IMR-90 (cell line): ENCODE measurements at regions not wholly inside any gene's neighbourhood (a gene's known extent, or its start where the extent isn't known, plus 50 kb on each side); places are given as distances from the start of the nearest gene placed in this dataset.
A peak's percentile ranks its signal among the peaks of the same experiment; 100 is the strongest.

Experiments
- ATAC-seq: fragments of 200-7000 bp; cut with Tn5 transposase; 2 replicates; pipeline ENCODE4 v1.9.1; 2020; ENCODE audit warnings: low read depth, mild to moderate bottlenecking, moderate library complexity
- BruUV-seq: library from RNA; stranded (reverse); fragments of 400-500 nt; replicated peaks from 2 replicates; lab custom pipeline; 2021; lab: Mats Ljungman, UMichigan
- CTCF ChIA-PET: fragments of 300-600 bp; formaldehyde crosslinking; extraction: SDS; loops from one replicate; lab custom pipeline; 2021; ENCODE audit warnings: antibody characterized with exemption; lab: Yijun Ruan, JAX
- POLR2A ChIA-PET: fragments of 300-600 bp; sonication (Branson Sonifier 250); formaldehyde crosslinking; loops from one replicate; lab custom pipeline; 2022; ENCODE audit warnings: antibody characterized with exemption; ENCODE audit not compliant: unreplicated experiment; lab: Charles Lee
- DNase-seq: peaks from one replicate; pipeline ENCODE4 v3.0.0; 2013
- H2AFZ ChIP-seq: replicated peaks from 2 replicates; pipeline ENCODE3; 2013; ENCODE audit warnings: low read length, mild to moderate bottlenecking; ENCODE audit not compliant: poor library complexity
- H2AK5ac ChIP-seq: 2 replicates; pipeline ENCODE4 v1.6.1; 2013; ENCODE audit warnings: low read depth, low read length, inconsistent platforms
- H2AK9ac ChIP-seq: replicated peaks from 2 replicates; pipeline ENCODE3; 2013; ENCODE audit warnings: mild to moderate bottlenecking, low read depth, low read length, moderate library complexity; ENCODE audit not compliant: poor library complexity
- H2BK120ac ChIP-seq: 2 replicates; pipeline ENCODE4 v1.6.1; 2013; ENCODE audit warnings: low read depth, low read length, inconsistent platforms
- H2BK15ac ChIP-seq: 3 replicates; pipeline ENCODE4 v1.6.1; 2013; ENCODE audit warnings: low read depth, low read length, inconsistent platforms
- H2BK20ac ChIP-seq: 2 replicates; pipeline ENCODE4 v1.6.1; 2013; ENCODE audit warnings: low read depth, mild to moderate bottlenecking, inconsistent platforms, low read length, moderate library complexity
- H2BK5ac ChIP-seq: 2 replicates; pipeline ENCODE4 v1.6.1; 2013; ENCODE audit warnings: mild to moderate bottlenecking, low read depth, low read length, inconsistent platforms; ENCODE audit not compliant: poor library complexity, severe bottlenecking
- H3K14ac ChIP-seq: replicated peaks from 2 replicates; pipeline ENCODE4 v1.6.1; 2013; ENCODE audit warnings: low read depth, low read length, inconsistent platforms
- H3K18ac ChIP-seq: 2 replicates; pipeline ENCODE4 v1.6.1; 2013; ENCODE audit warnings: low read depth, low read length, control low read depth
- H3K23ac ChIP-seq: 2 replicates; pipeline ENCODE4 v1.6.1; 2013; ENCODE audit warnings: low read depth, low read length, inconsistent platforms
- H3K27ac ChIP-seq: 2 replicates; pipeline ENCODE4 v1.5.1; 2013; ENCODE audit warnings: mild to moderate bottlenecking, control low read depth, low read length; ENCODE audit not compliant: insufficient read depth
- H3K27me3 ChIP-seq: 2 replicates; pipeline ENCODE4 v1.6.1; 2013; ENCODE audit warnings: low read length; ENCODE audit not compliant: control insufficient read depth, insufficient read depth
- H3K36me3 ChIP-seq: 2 replicates; pipeline ENCODE4 v1.6.1; 2013; ENCODE audit warnings: low read length, mixed read lengths; ENCODE audit not compliant: control insufficient read depth, insufficient read depth
- H3K4ac ChIP-seq: 2 replicates; pipeline ENCODE4 v1.6.1; 2013; ENCODE audit warnings: low read depth, low read length, inconsistent platforms
- H3K4me1 ChIP-seq: 2 replicates; pipeline ENCODE4 v1.6.1; 2013; ENCODE audit warnings: low read length, mixed read lengths; ENCODE audit not compliant: control insufficient read depth, insufficient read depth
- H3K4me2 ChIP-seq: 2 replicates; pipeline ENCODE4 v1.6.1; 2013; ENCODE audit warnings: low read depth, mild to moderate bottlenecking, control low read depth, low read length, moderate library complexity
- H3K4me3 ChIP-seq: 2 replicates; pipeline ENCODE4 v1.5.1; 2013; ENCODE audit warnings: low read depth, mild to moderate bottlenecking, control low read depth, low read length, moderate library complexity; ENCODE audit not compliant: insufficient read depth
- H3K56ac ChIP-seq: 2 replicates; pipeline ENCODE4 v1.6.1; 2013; ENCODE audit warnings: low read length, inconsistent platforms; ENCODE audit not compliant: insufficient read depth; ENCODE audit errors: extremely low read depth
- H3K79me1 ChIP-seq, 2 experiments: 2 replicates each; pipeline ENCODE4 v1.6.1; 2013; ENCODE audit warnings: low read length in 2 of 2, inconsistent platforms in 1 of 2, low read depth in 1 of 2
- H3K9ac ChIP-seq: 2 replicates; pipeline ENCODE4 v1.6.1; 2013; ENCODE audit warnings: low read depth, low read length, control low read depth
- H3K9me1 ChIP-seq: 2 replicates; pipeline ENCODE4 v1.6.1; 2013; ENCODE audit warnings: low read length, inconsistent platforms; ENCODE audit not compliant: insufficient read depth
- H3K9me3 ChIP-seq: 2 replicates; pipeline ENCODE4 v1.6.1; 2013; ENCODE audit warnings: low read length; ENCODE audit not compliant: control insufficient read depth, insufficient read depth
- H4K20me1 ChIP-seq: 2 replicates; pipeline ENCODE4 v1.6.1; 2013; ENCODE audit warnings: low read length, inconsistent platforms; ENCODE audit not compliant: insufficient read depth
- H4K5ac ChIP-seq: 2 replicates; pipeline ENCODE4 v1.6.1; 2013; ENCODE audit warnings: mild to moderate bottlenecking, low read depth, low read length, control low read depth
- H4K8ac ChIP-seq, 2 experiments: 2 replicates each; pipeline ENCODE4 v1.6.1; 2013; ENCODE audit warnings: low read depth in 2 of 2, low read length in 2 of 2, control low read depth in 1 of 2, inconsistent platforms in 1 of 2
- H4K91ac ChIP-seq: 2 replicates; pipeline ENCODE4 v1.6.1; 2013; ENCODE audit warnings: low read depth, low read length, inconsistent platforms; ENCODE audit not compliant: insufficient read depth
- BHLHE40 ChIP-seq: fragments of 150-350 bp; IDR thresholded peaks from 2 replicates; pipeline ENCODE4 v1.6.1; 2016; ENCODE audit warnings: mild to moderate bottlenecking, low read depth, low read length
- CEBPB ChIP-seq: IDR thresholded peaks from 2 replicates; pipeline ENCODE4 v1.6.1; 2012; ENCODE audit warnings: low read depth, low read length, improper control_type of control experiment
- CHD1 ChIP-seq: IDR thresholded peaks from 2 replicates; pipeline ENCODE4 v1.6.1; 2012; ENCODE audit warnings: low read depth, low read length, improper control_type of control experiment
- CTCF ChIP-seq: conservative IDR thresholded peaks from 2 replicates; pipeline ENCODE4 v1.5.1; 2012; ENCODE audit warnings: mild to moderate bottlenecking, low read depth, low read length, improper control_type of control experiment
- FOS ChIP-seq: fragments of 150-350 bp; IDR thresholded peaks from 2 replicates; pipeline ENCODE4 v1.6.1; 2016; ENCODE audit warnings: low read depth, low read length
- MAFK ChIP-seq: IDR thresholded peaks from 2 replicates; pipeline ENCODE4 v1.6.1; 2012; ENCODE audit warnings: low read depth, low read length, improper control_type of control experiment
- MAZ ChIP-seq: IDR thresholded peaks from 2 replicates; pipeline ENCODE4 v1.6.1; 2012; ENCODE audit warnings: low read depth, mild to moderate bottlenecking, low read length, improper control_type of control experiment, moderate library complexity, borderline replicate concordance
- NFE2L2 ChIP-seq: fragments of 150-350 bp; IDR thresholded peaks from 2 replicates; pipeline ENCODE4 v1.6.1; 2016; ENCODE audit warnings: low read depth, mild to moderate bottlenecking, low read length
- POLR2A ChIP-seq: IDR thresholded peaks from 2 replicates; pipeline ENCODE4 v1.6.1; 2012; ENCODE audit warnings: mild to moderate bottlenecking, low read depth, low read length
- RAD21 ChIP-seq: IDR thresholded peaks from 2 replicates; pipeline ENCODE4 v1.6.1; 2012; ENCODE audit warnings: low read length, improper control_type of control experiment
- RCOR1 ChIP-seq: IDR thresholded peaks from 2 replicates; pipeline ENCODE4 v1.6.1; 2012; ENCODE audit warnings: mild to moderate bottlenecking, low read length, improper control_type of control experiment; ENCODE audit not compliant: insufficient replicate concordance
- RFX5 ChIP-seq: IDR thresholded peaks from 2 replicates; pipeline ENCODE4 v1.8.0; 2012; ENCODE audit warnings: low read depth, mild to moderate bottlenecking, low read length, moderate library complexity
- SMC3 ChIP-seq: fragments of 150-350 bp; IDR thresholded peaks from 2 replicates; pipeline ENCODE4 v1.6.1; 2016; ENCODE audit warnings: low read depth, mild to moderate bottlenecking, antibody characterized with exemption, low read length, moderate library complexity
- WGBS, 2 experiments: methylation state at CpG; one replicate each; pipeline versions ENCODE4 v1.1.5 to v1.1.7; 2013; ENCODE audit warnings: missing lambda C conversion rate in 2 of 2; ENCODE audit not compliant: insufficient read length in 1 of 2; ENCODE audit errors: extremely low coverage in 2 of 2; 5-methylcytosine and 5-hydroxymethylcytosine counted together
- dilution Hi-C: fragments of 300-500 bp; cut with HindIII; formaldehyde crosslinking; loops from one replicate; pipeline ENCODE4 v1.14.3; 2018; ENCODE audit warnings: low sequenced_read_pairs; ENCODE audit not compliant: unreplicated experiment
- in situ Hi-C: fragments of 300-500 bp; cut with MboI; formaldehyde crosslinking; loops from 3 replicates; pipeline ENCODE4 v1.14.3; 2019; ENCODE audit warnings: low sequenced_read_pairs, inconsistent platforms, mixed read lengths
- intact Hi-C: fragments of 100-400 bp; cut with micrococcal nuclease; formaldehyde crosslinking; loops from 2 replicates; pipeline ENCODE4 v1.10.0; 2022
- TF ChIP-seq, protein P1 (sequence below): fragments of 150-350 bp; IDR thresholded peaks from 2 replicates; pipeline ENCODE4 v1.6.1; 2017; ENCODE audit warnings: mild to moderate bottlenecking, antibody characterized with exemption, low read length, low read depth

- Histone ChIP-seq H3K27ac (peak overlapping the region; percentile 76; the same call in 1 of the 2 replicates), H2BK15ac (peak overlapping the region; percentile 15; the same call in 1 of the 3 replicates), H3K9me1 (no peaks in the 10 kb centered on the region), H3K9ac (peak overlapping the region; percentile 10; the same call in 1 of the 2 replicates), H3K27me3 (no peaks in the 10 kb centered on the region), H3K18ac (peak overlapping the region; percentile 42; the same call in 1 of the 2 replicates), H3K4me3 (no peak overlapping the region), H3K4me2 (peak overlapping the region; percentile 61; the same call in 1 of the 2 replicates), H3K23ac (0 out of 2 replicates have a peak overlapping the region, but pooled peaks have one; percentile 34), H3K4ac (peak overlapping the region; percentile 85), H2AK9ac (peak overlapping the region; percentile 74), H3K36me3 (no peaks in the 10 kb centered on the region), H3K79me1 (no peaks in the 10 kb centered on the region), H3K4me1 (peaks cover 6% of the 10 kb centered on the region; the same call in 1 of the 2 replicates), H2BK5ac (peak overlapping the region; percentile 47), H2AK5ac (no peak overlapping the region), H2AFZ (peak overlapping the region; percentile 72), H3K9me3 (peaks cover 2% of the 10 kb centered on the region; the same call in 1 of the 2 replicates), H2BK120ac (peak overlapping the region; percentile 80), H4K91ac (peak overlapping the region; percentile 54; the same call in 1 of the 2 replicates), H3K14ac (peak overlapping the region; percentile 38; the same call in 1 of the 2 replicates), H2BK20ac (peak overlapping the region; percentile 79; the same call in 1 of the 2 replicates), H3K56ac (no peak overlapping the region), H4K5ac (peak overlapping the region; percentile 52; the same call in 1 of the 2 replicates), H4K8ac (peak overlapping the region; percentile 11 to 78), H4K20me1 (no peaks in the 10 kb centered on the region)
- ATAC-seq, result peak; percentile 98
- intact Hi-C loops (no loop called here), in situ Hi-C loops (no loop called here), dilution Hi-C loops (no loop called here)
- ChIA-PET POLR2A (no interaction called here), CTCF (no interaction called here)
- DNase-seq, result peak; percentile 82
- no TSS peak for BruUV-seq
- no CpG with 5 or more reads among the region's 11 CpGs for WGBS, 2 experiments
- no peak for TF ChIP-seq BHLHE40
- no peak for TF ChIP-seq CTCF
- TF ChIP-seq CHD1, result no peak
- no peak for TF ChIP-seq FOS
- no peak for TF ChIP-seq SMC3
- TF ChIP-seq, protein P1, sequence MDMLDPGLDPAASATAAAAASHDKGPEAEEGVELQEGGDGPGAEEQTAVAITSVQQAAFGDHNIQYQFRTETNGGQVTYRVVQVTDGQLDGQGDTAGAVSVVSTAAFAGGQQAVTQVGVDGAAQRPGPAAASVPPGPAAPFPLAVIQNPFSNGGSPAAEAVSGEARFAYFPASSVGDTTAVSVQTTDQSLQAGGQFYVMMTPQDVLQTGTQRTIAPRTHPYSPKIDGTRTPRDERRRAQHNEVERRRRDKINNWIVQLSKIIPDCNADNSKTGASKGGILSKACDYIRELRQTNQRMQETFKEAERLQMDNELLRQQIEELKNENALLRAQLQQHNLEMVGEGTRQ, result no peak
- TF ChIP-seq RAD21, result no peak
- no peak for TF ChIP-seq MAZ
- TF ChIP-seq MAFK, result no peak
- no peak for TF ChIP-seq CEBPB
- TF ChIP-seq RCOR1, result no peak
- TF ChIP-seq POLR2A, result no peak
- TF ChIP-seq NFE2L2, result no peak
- no peak for TF ChIP-seq RFX5
Measured at GRCh38 chr9:90007516-90008440, 403.0 kb downstream of the GADD45G start.
